ENCODE measurements at regions not wholly inside any gene's neighbourhood (a gene's known extent, or its start where the extent isn't known, plus 50 kb on each side); places are given as distances from the start of the nearest gene placed in this dataset.

GRCh38 chr15:66938114-66938830 is 127.1 kb upstream of the SMAD3 start:
- no peak for DNase-seq (ENCODE audit: low read depth)
- TF ChIP-seq CTCF (IDR thresholded peaks at IDR 0.05; ENCODE audit: insufficient read depth, low read depth, low read length): no peak
- H3K4me3 ChIP-seq (ENCODE audit: low read depth, low read length): no peak overlapping the region

- no peak for TF ChIP-seq CTCF (IDR thresholded peaks at IDR 0.05; ENCODE audit: insufficient read depth, low read depth, low read length)
- H3K4me3 ChIP-seq (ENCODE audit: low read depth, low read length): no peak overlapping the region
- no peak for DNase-seq (ENCODE audit: low read depth)
Observed at GRCh38 chr15:66939016-66939415, 126.4 kb upstream of the SMAD3 start.

GRCh38 chr15:66939451-66940023 is 125.9 kb upstream of the SMAD3 start:
- no peak for TF ChIP-seq CTCF (IDR thresholded peaks at IDR 0.05; ENCODE audit: insufficient read depth, low read depth, low read length)
- no peak overlapping the region for H3K4me3 ChIP-seq (ENCODE audit: low read depth, low read length)
- no peak for DNase-seq (ENCODE audit: low read depth)

GRCh38 chr15:66940368-66940767 is 125.0 kb upstream of the SMAD3 start:
- H3K4me3 ChIP-seq (ENCODE audit: low read depth, low read length): no peak overlapping the region
- TF ChIP-seq CTCF (IDR thresholded peaks at IDR 0.05; ENCODE audit: insufficient read depth, low read depth, low read length): no peak
- DNase-seq (ENCODE audit: low read depth): no peak

- H3K4me3 ChIP-seq (ENCODE audit: low read depth, low read length): no peak overlapping the region
- no peak for TF ChIP-seq CTCF (IDR thresholded peaks at IDR 0.05; ENCODE audit: insufficient read depth, low read depth, low read length)
Observed at GRCh38 chr15:66941108-66941711, 124.2 kb upstream of the SMAD3 start.

GRCh38 chr15:66941791-66942190 is 123.6 kb upstream of the SMAD3 start:
- no peak overlapping the region for H3K4me3 ChIP-seq (ENCODE audit: low read depth, low read length)
- no peak for TF ChIP-seq CTCF (IDR thresholded peaks at IDR 0.05; ENCODE audit: insufficient read depth, low read depth, low read length)

More at GRCh38 chr15:66941108-66941711, 124.2 kb upstream of the SMAD3 start:
- no peak for DNase-seq (ENCODE audit: low read depth)

More at GRCh38 chr15:66941791-66942190, 123.6 kb upstream of the SMAD3 start:
- DNase-seq (ENCODE audit: low read depth): no peak

Measured in fibroblast of villous mesenchyme (primary cell).